Esophagus squamous epithelium (tissue), 4 donors: ENCODE measurements at regions not wholly inside any gene's neighbourhood (a gene's known extent, or its start where the extent isn't known, plus 50 kb on each side); places are given as distances from the start of the nearest gene placed in this dataset.

Experiments used
- CTCF ChIP-seq, 6 experiments: fragments of 450-650 bp in 4 of 6; fragments of 200-600 bp in 2 of 6; sonication (generic) in 2 of 6; IDR thresholded peaks; one replicate each; pipeline ENCODE4 v1.5.1; 2016 to 2019; ENCODE audit warnings: antibody characterized with exemption in 6 of 6, mild to moderate bottlenecking in 4 of 6, moderate library complexity in 4 of 6
- POLR2A ChIP-seq, 4 donors: fragments of 450-650 bp; IDR thresholded peaks; one replicate each; pipeline ENCODE4 v1.6.1; 2017; ENCODE audit warnings: antibody characterized with exemption in 4 of 4, mild to moderate bottlenecking in 4 of 4, moderate library complexity in 3 of 4

GRCh38 chr18:53702480-53702879 lies 522.0 kb downstream of the MBD2 start:
- TF ChIP-seq CTCF (IDR thresholded peaks at IDR 0.05) (no peak), POLR2A (IDR thresholded peaks at IDR 0.05) (no peak)
